GM12872 (cell line): ENCODE measurements at regions not wholly inside any gene's neighbourhood (a gene's known extent, or its start where the extent isn't known, plus 50 kb on each side); places are given as distances from the start of the nearest gene placed in this dataset.

Experiments used
- CTCF ChIP-seq: IDR thresholded peaks from 3 replicates; pipeline ENCODE4 v1.5.1; 2011; ENCODE audit warnings: low read depth, mild to moderate bottlenecking, low read length, moderate library complexity; ENCODE audit not compliant: insufficient read depth

- TF ChIP-seq CTCF: no peak
These were observed 359.9 kb downstream of the AEBP2 start for GRCh38 chr12:19799216-19799615.

- TF ChIP-seq CTCF: no peak
These were observed 360.8 kb downstream of the AEBP2 start for GRCh38 chr12:19799895-19800602.

- no peak for TF ChIP-seq CTCF
These were observed 361.6 kb downstream of the AEBP2 start for GRCh38 chr12:19800884-19801283.

- TF ChIP-seq CTCF: no peak
These were observed 362.6 kb downstream of the AEBP2 start for GRCh38 chr12:19801941-19802340.

GRCh38 chr12:19802915-19803314, 363.6 kb downstream of the AEBP2 start:
- TF ChIP-seq CTCF: no peak

- TF ChIP-seq CTCF: no peak
These were observed 365.4 kb downstream of the AEBP2 start for GRCh38 chr12:19804737-19805136.

GRCh38 chr12:19808371-19808770, 369.1 kb downstream of the AEBP2 start:
- TF ChIP-seq CTCF: no peak
